ENCODE measurements at regions not wholly inside any gene's neighbourhood (a gene's known extent, or its start where the extent isn't known, plus 50 kb on each side); places are given as distances from the start of the nearest gene placed in this dataset.

GRCh38 chr17:77581480-77581879 lies 377.0 kb upstream of the TNRC6C start:
- TF ChIP-seq CTCF (IDR thresholded peaks at IDR 0.05) (no peak), POLR2A (IDR thresholded peaks at IDR 0.05; ENCODE audit: low read depth) (no peak), POLR2AphosphoS5 (IDR thresholded peaks at IDR 0.05) (no peak), EP300 (IDR thresholded peaks at IDR 0.05) (no peak)
